ENCODE measurements at regions not wholly inside any gene's neighbourhood (a gene's known extent, or its start where the extent isn't known, plus 50 kb on each side); places are given as distances from the start of the nearest gene placed in this dataset.

- 84% methylated on average over 3 of the region's 3 CpGs for WGBS
- peaks cover 7% of the 10 kb centered on the region for H3K4me1 ChIP-seq
- no peaks in the 10 kb centered on the region for H3K36me3 ChIP-seq
- no peaks in the 10 kb centered on the region for H3K27me3 ChIP-seq
- no peak for DNase-seq (ENCODE audit: low spot score in 2 of 2)
- no peak overlapping the region for H3K27ac ChIP-seq
- H3K9me3 ChIP-seq, result no peaks in the 10 kb centered on the region
- TF ChIP-seq, protein P1, sequence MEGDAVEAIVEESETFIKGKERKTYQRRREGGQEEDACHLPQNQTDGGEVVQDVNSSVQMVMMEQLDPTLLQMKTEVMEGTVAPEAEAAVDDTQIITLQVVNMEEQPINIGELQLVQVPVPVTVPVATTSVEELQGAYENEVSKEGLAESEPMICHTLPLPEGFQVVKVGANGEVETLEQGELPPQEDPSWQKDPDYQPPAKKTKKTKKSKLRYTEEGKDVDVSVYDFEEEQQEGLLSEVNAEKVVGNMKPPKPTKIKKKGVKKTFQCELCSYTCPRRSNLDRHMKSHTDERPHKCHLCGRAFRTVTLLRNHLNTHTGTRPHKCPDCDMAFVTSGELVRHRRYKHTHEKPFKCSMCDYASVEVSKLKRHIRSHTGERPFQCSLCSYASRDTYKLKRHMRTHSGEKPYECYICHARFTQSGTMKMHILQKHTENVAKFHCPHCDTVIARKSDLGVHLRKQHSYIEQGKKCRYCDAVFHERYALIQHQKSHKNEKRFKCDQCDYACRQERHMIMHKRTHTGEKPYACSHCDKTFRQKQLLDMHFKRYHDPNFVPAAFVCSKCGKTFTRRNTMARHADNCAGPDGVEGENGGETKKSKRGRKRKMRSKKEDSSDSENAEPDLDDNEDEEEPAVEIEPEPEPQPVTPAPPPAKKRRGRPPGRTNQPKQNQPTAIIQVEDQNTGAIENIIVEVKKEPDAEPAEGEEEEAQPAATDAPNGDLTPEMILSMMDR (IDR thresholded peaks at IDR 0.05), result no peak
- TF ChIP-seq POLR2AphosphoS5 (IDR thresholded peaks at IDR 0.05), result no peak
- no peak overlapping the region for H3K4me3 ChIP-seq
Observed at GRCh38 chr3:25043749-25044148, 384.3 kb upstream of the RARB start.

DNA sequence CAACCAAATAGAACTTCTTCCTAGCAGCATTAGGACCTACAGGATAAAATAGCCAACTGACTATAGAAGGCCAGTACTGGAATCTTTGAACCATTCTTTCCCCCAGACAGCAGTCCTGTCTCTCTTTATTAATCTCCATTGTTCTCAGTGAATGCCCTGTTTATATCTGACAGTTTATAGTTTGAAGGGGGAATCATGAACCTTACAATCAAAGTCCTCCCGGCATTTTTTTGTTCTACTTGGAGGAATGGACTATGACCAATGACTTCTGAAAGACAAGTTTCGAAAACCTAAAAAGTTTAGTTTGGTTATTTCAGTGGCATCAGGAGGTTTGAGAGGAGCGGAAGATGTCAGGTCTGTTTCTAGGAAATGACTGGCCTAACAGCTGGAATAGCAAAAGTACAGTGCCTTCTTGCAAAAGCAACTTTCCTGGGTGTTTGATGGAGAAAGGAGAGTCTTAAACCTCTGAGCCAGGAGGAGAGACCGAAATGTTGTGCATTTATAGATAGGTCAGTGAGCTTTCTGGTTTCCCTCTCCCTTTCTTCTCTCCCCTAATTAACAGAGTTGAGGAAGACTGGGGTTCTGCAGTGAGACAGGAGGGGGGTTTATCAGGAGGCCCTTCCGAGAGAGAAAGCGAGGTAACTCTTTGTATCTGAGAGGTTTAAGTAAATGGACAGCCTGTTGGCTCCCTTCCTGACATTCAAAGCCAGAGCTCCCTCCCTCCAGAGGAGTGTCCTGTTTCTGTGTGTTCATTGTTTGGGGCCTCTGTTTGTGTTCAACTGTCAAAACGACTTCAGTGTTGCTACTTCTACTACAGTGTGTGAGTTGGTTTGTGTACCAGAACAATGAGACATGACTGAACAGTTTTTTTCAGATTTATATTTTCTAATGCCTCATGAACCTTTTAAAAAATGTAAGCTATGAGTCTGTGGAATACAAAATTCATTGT, 383.0 kb upstream of the RARB start:
- H3K27me3 ChIP-seq, result no peaks in the 10 kb centered on the region
- H3K4me1 ChIP-seq, result peaks cover 4% of the 10 kb centered on the region
- no peaks in the 10 kb centered on the region for H3K36me3 ChIP-seq
- H3K27ac ChIP-seq, result no peak overlapping the region
- WGBS, result 73% methylated on average over 7 of the region's 7 CpGs
- TF ChIP-seq EP300 (IDR thresholded peaks at IDR 0.05) (no peak), POLR2A (IDR thresholded peaks at IDR 0.05) (no peak), POLR2AphosphoS5 (IDR thresholded peaks at IDR 0.05) (no peak)
- TF ChIP-seq, protein P1 (IDR thresholded peaks at IDR 0.05), result no peak
- no peak for DNase-seq (ENCODE audit: low spot score in 2 of 2)
- H3K4me3 ChIP-seq, result no peak overlapping the region
- no peaks in the 10 kb centered on the region for H3K9me3 ChIP-seq

- no peak overlapping the region for H3K27ac ChIP-seq
- no peaks in the 10 kb centered on the region for H3K27me3 ChIP-seq
- H3K4me1 ChIP-seq, result peaks cover 4% of the 10 kb centered on the region
- no peak for DNase-seq (ENCODE audit: low spot score in 2 of 2)
- TF ChIP-seq POLR2A (IDR thresholded peaks at IDR 0.05), result no peak
- TF ChIP-seq EP300 (IDR thresholded peaks at IDR 0.05), result no peak
- TF ChIP-seq, protein P1 (IDR thresholded peaks at IDR 0.05), result no peak
- TF ChIP-seq POLR2AphosphoS5 (IDR thresholded peaks at IDR 0.05), result no peak
- no peaks in the 10 kb centered on the region for H3K36me3 ChIP-seq
- H3K4me3 ChIP-seq, result no peak overlapping the region
- 75% methylated on average over 2 of the region's 2 CpGs for WGBS
- H3K9me3 ChIP-seq, result no peaks in the 10 kb centered on the region
Observed at GRCh38 chr3:25046911-25047771, 380.9 kb upstream of the RARB start.

GRCh38 chr3:25049304-25049703, 378.8 kb upstream of the RARB start:
- no peak overlapping the region for H3K4me3 ChIP-seq
- no peaks in the 10 kb centered on the region for H3K9me3 ChIP-seq
- no peak for TF ChIP-seq POLR2AphosphoS5 (IDR thresholded peaks at IDR 0.05)
- TF ChIP-seq EP300 (IDR thresholded peaks at IDR 0.05), result no peak
- TF ChIP-seq, protein P1 (IDR thresholded peaks at IDR 0.05), result no peak
- no peak for TF ChIP-seq POLR2A (IDR thresholded peaks at IDR 0.05)
- no peak for DNase-seq (ENCODE audit: low spot score in 2 of 2)
- H3K27me3 ChIP-seq, result no peaks in the 10 kb centered on the region
- H3K27ac ChIP-seq, result no peak overlapping the region
- WGBS, result 77% methylated on average over 3 of the region's 3 CpGs
- H3K4me1 ChIP-seq, result peaks cover 4% of the 10 kb centered on the region
- H3K36me3 ChIP-seq, result no peaks in the 10 kb centered on the region

- DNase-seq (ENCODE audit: low spot score in 2 of 2), result no peak
- Histone ChIP-seq H3K9me3 (no peaks in the 10 kb centered on the region), H3K4me1 (peaks cover 8% of the 10 kb centered on the region), H3K27me3 (no peaks in the 10 kb centered on the region), H3K36me3 (no peaks in the 10 kb centered on the region), H3K27ac (no peak overlapping the region), H3K4me3 (no peak overlapping the region)
- WGBS, result 88% methylated on average over 3 of the region's 3 CpGs
- TF ChIP-seq EP300 (IDR thresholded peaks at IDR 0.05) (no peak), POLR2AphosphoS5 (IDR thresholded peaks at IDR 0.05) (no peak), POLR2A (IDR thresholded peaks at IDR 0.05) (no peak)
- TF ChIP-seq, protein P1 (IDR thresholded peaks at IDR 0.05), result no peak
Observed at GRCh38 chr3:25053360-25053759, 374.7 kb upstream of the RARB start.

All from suprapubic skin (tissue), 4 donors.